RWPE2 (cell line): ENCODE measurements at regions not wholly inside any gene's neighbourhood (a gene's known extent, or its start where the extent isn't known, plus 50 kb on each side); places are given as distances from the start of the nearest gene placed in this dataset.
"Not testable (repeated sequence)": the region's sequence is repeated elsewhere in the genome, so short reads cannot be mapped to it uniquely, and the experiment has no call there.

Experiments
- ATAC-seq: fragments of 200-7000 bp; cut with Tn5 transposase; 3 replicates; pipeline ENCODE4 v1.9.1; 2021; ENCODE audit warnings: low read depth
- DNase-seq: peaks from one replicate; pipeline ENCODE4 v3.0.0-alpha.2; 2020; ENCODE audit warnings: low spot score
- H3K27ac ChIP-seq: fragments of 450-650 bp; 2 replicates; pipeline ENCODE4 v1.5.1; 2017; ENCODE audit warnings: mild to moderate bottlenecking; ENCODE audit not compliant: poor library complexity, severe bottlenecking
- H3K27me3 ChIP-seq: fragments of 250-450 bp; sonication (Bioruptor Pico); 2 replicates; pipeline ENCODE4 v1.5.1; 2021; ENCODE audit warnings: mild to moderate bottlenecking, moderate library complexity; ENCODE audit not compliant: insufficient read depth, poor library complexity, severe bottlenecking
- H3K36me3 ChIP-seq: fragments of 250-450 bp; sonication (Bioruptor Pico); 2 replicates; pipeline ENCODE4 v1.5.1; 2020; ENCODE audit warnings: low read depth, mild to moderate bottlenecking, moderate library complexity
- H3K4me1 ChIP-seq: fragments of 250-450 bp; sonication (Bioruptor Pico); 2 replicates; pipeline ENCODE4 v1.5.1; 2021; ENCODE audit warnings: mild to moderate bottlenecking, moderate library complexity; ENCODE audit not compliant: insufficient read depth, poor library complexity, severe bottlenecking
- H3K4me3 ChIP-seq: fragments of 250-450 bp; sonication (Bioruptor Pico); 2 replicates; pipeline ENCODE4 v1.5.1; 2021; ENCODE audit warnings: mild to moderate bottlenecking, moderate library complexity; ENCODE audit not compliant: severe bottlenecking
- H3K9me3 ChIP-seq: fragments of 250-450 bp; sonication (Bioruptor Pico); 2 replicates; pipeline ENCODE4 v1.5.1; 2021; ENCODE audit warnings: mild to moderate bottlenecking, moderate library complexity; ENCODE audit not compliant: severe bottlenecking
- CTCF ChIP-seq: fragments of 450-650 bp; IDR thresholded peaks from one replicate; pipeline ENCODE4 v1.5.1; 2017; ENCODE audit warnings: mild to moderate bottlenecking, moderate library complexity; ENCODE audit not compliant: poor library complexity, severe bottlenecking

DNA sequence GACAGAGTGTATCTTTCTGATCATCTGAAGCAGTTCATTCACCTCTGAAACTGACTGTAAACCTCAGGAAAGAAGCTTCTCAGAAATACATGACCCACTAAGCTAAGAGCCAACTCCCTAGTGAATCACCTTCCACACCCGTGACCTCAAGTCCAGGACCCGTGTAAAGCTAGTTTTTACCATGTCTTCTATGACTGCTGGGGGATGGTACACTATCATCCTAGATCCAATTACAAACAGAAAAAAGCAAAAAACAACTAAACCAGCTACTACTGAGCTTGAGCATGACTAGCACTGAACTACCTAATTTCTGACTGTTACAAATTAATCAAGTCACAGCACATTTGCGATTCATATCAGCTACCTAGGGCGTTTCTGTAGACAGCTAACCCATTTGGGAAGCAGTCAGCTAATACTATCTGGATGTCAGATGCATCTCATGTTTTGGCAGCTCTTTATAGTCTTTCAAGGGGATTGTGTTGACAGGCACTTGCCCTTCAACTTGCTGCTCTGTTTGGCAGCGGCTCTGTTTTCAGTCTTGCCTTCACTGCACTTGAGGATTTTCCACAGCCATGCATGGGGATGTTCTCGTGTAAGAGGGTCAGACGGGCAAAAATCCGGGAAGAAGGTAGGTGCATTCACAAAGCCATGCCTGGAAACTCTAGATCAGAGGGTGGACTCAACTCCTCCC lies 350.3 kb downstream of the ANAPC1 start:
- Histone ChIP-seq H3K4me1 (peaks cover 24% of the 10 kb centered on the region), H3K27ac (peak overlapping the region; percentile 75)
- peak; percentile 80 for ATAC-seq
- not testable (repeated sequence) for H3K4me3 ChIP-seq, H3K36me3 ChIP-seq, H3K27me3 ChIP-seq, H3K9me3 ChIP-seq, DNase-seq

DNA sequence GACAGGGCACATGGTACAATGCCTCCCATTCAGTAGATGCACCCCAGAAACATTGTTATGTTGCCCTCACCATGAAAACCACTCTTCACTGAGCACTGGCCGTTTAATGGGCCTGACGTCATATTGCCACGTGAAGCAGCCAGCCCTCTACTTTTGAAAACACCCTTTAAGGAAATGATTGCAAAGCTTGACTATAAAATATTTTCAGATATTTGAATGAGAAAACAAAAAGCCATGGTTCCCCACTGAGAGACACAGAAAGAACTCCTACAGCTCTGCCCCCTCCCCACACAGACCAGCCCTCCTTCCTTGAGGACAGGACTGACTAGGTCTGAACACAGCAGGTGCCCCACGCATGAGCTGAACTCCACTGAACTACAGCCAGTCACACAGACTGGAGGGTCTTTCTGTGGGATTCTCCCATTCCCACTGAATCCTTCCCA lies 349.1 kb downstream of the ANAPC1 start:
- Histone ChIP-seq H3K4me1 (peaks cover 24% of the 10 kb centered on the region), H3K9me3 (no peaks in the 10 kb centered on the region), H3K27ac (peak overlapping the region; percentile 75), H3K27me3 (no peaks in the 10 kb centered on the region), H3K36me3 (no peaks in the 10 kb centered on the region), H3K4me3 (no peak overlapping the region)
- no peak for DNase-seq
- TF ChIP-seq CTCF: no peak
- ATAC-seq: no peak

- H3K36me3 ChIP-seq: no peaks in the 10 kb centered on the region
- peaks cover 24% of the 10 kb centered on the region for H3K4me1 ChIP-seq
- H3K27ac ChIP-seq: peak overlapping the region; percentile 75
- ATAC-seq: peak; percentile 12; the same call in 1 of the 3 replicates
- DNase-seq: no peak
- no peaks in the 10 kb centered on the region for H3K27me3 ChIP-seq
- H3K9me3 ChIP-seq: no peaks in the 10 kb centered on the region
- no peak overlapping the region for H3K4me3 ChIP-seq
- TF ChIP-seq CTCF: no peak
These were observed 348.6 kb downstream of the ANAPC1 start for GRCh38 chr2:111535404-111535803.

DNA sequence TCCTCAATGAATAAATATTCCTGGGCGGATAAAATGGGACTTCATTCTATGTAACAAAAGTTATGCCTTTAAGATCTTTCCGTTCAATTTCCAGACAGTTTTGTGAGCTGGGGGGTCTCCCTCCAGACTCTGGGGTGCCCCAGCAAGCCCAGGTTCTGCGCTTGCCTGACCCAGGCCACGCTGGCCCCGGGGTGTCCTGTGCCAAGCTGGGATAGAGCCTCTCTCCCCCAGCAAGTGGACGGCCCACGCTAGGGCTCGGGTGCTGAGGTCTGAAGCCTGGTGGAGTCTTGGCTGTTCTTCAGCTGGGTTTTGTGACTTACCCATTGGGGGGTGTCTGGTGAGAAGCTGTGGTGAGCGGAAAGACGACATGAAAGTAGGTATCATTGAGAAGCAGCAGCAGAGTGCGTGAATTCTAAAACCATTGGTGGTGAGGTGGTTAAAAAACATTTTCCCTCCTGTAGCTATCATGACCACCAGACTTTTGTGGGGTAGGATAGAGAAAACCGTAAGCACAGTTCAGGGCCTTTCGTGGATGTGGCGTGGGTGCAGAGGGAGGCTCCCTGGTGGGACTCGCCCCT lies 346.8 kb downstream of the ANAPC1 start:
- no peak for ATAC-seq

GRCh38 chr2:111539991-111540390 lies 344.0 kb downstream of the ANAPC1 start:
- H3K27ac ChIP-seq, H3K9me3 ChIP-seq, ATAC-seq, H3K27me3 ChIP-seq, DNase-seq, H3K36me3 ChIP-seq, H3K4me3 ChIP-seq: not testable (repeated sequence)
- peaks cover 14% of the 10 kb centered on the region for H3K4me1 ChIP-seq

More for the DNA sequence above, 346.8 kb downstream of the ANAPC1 start:
- Histone ChIP-seq H3K4me1 (peaks cover 24% of the 10 kb centered on the region), H3K27ac (peak overlapping the region; percentile 75), H3K9me3 (no peaks in the 10 kb centered on the region), H3K4me3 (no peak overlapping the region), H3K36me3 (no peaks in the 10 kb centered on the region), H3K27me3 (no peaks in the 10 kb centered on the region)
- DNase-seq: no peak
- TF ChIP-seq CTCF: no peak

DNA sequence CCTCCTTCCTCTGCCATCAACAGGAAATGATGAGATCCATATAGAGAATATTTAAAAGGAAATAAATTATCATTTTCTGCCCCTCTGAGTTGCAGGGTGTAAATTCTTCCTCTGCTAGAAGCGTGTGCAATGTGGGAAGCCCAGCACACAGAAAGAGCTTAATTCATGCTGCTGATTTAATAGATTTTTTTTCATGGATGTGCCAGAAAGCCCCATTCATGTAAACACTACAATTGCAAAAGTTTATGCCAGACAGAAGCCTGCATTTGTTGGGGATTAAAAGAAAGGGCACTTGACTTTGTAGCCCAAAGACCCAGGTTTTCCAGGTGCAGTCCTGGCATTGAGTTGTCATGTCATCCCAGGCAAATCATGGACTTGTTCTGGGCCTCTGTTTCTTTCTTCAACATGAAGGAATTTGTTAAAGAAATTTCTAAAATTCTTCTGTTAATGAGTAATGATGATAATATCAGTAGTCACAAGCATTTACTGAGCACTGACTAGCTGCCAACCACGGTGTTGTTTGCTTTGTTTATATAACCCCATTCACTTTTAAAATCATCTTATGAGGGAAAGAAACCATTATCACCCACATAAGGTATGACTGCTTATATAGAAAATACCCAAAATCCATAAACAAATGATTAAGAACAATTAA lies 341.7 kb downstream of the ANAPC1 start:
- H3K27me3 ChIP-seq, H3K4me1 ChIP-seq: not testable (repeated sequence)
- ATAC-seq: peak; percentile 85

GRCh38 chr2:111544006-111544405 lies 340.0 kb downstream of the ANAPC1 start:
- H3K9me3 ChIP-seq, ATAC-seq, H3K27ac ChIP-seq, H3K4me1 ChIP-seq, H3K4me3 ChIP-seq, DNase-seq, H3K36me3 ChIP-seq, H3K27me3 ChIP-seq: not testable (repeated sequence)

More for the DNA sequence above, 341.7 kb downstream of the ANAPC1 start:
- H3K4me3 ChIP-seq, H3K27ac ChIP-seq, H3K9me3 ChIP-seq, DNase-seq, H3K36me3 ChIP-seq: not testable (repeated sequence)

- not testable (repeated sequence) for H3K4me3 ChIP-seq, H3K36me3 ChIP-seq, H3K4me1 ChIP-seq, DNase-seq, H3K27me3 ChIP-seq, H3K9me3 ChIP-seq, H3K27ac ChIP-seq
- peak; percentile 34; the same call in 1 of the 3 replicates for ATAC-seq
These were observed 338.1 kb downstream of the ANAPC1 start for GRCh38 chr2:111545723-111546431.
